ENCODE measurements at regions not wholly inside any gene's neighbourhood (a gene's known extent, or its start where the extent isn't known, plus 50 kb on each side); places are given as distances from the start of the nearest gene placed in this dataset.

DNA sequence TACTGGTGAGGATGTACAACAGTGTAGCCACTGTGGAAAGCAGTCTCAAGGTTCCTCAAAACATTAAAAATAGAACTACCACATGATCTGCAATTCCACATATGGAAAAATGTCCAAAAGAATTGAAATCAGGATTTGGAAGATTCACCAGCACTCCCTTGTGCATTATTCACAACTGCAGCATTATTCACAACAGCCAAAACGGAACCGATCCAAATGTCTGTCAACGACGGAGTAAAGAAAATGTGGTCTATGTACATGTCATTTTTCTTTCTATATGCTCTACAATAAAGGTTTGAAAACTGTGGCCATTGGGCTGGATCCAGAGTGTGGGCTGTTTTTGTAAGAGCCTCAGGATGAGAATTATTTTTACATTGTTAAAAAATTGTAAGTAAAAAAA, 1206.1 kb upstream of the CELF2 start:
- Histone ChIP-seq H3K9me2 (replicated peaks; ENCODE audit: insufficient read depth, low read length) (no peaks in the 10 kb centered on the region), H3K36me3 (ENCODE audit: low read length) (no peaks in the 10 kb centered on the region), H3K79me2 (ENCODE audit: insufficient read depth, low read length) (no peaks in the 10 kb centered on the region), H3K9me3 (ENCODE audit: insufficient read depth, low read length) (no peaks in the 10 kb centered on the region), H3K4me3 (ENCODE audit: insufficient read depth, low read length, poor library complexity, severe bottlenecking) (no peak overlapping the region), H4K20me1 (ENCODE audit: low read depth, low read length) (no peaks in the 10 kb centered on the region), H3K27ac (ENCODE audit: low read depth, low read length) (no peak overlapping the region), H3K4me2 (ENCODE audit: low read depth, low read length, poor library complexity, severe bottlenecking) (no peak overlapping the region), H3K9ac (ENCODE audit: low read length) (no peak overlapping the region), H3F3A (ENCODE audit: insufficient read depth) (no peaks in the 10 kb centered on the region), H3K27me3 (ENCODE audit: low read length) (no peaks in the 10 kb centered on the region), H2AFZ (ENCODE audit: low read depth, low read length, severe bottlenecking) (no peak overlapping the region)
- TF ChIP-seq EZH2phosphoT487 (conservative IDR thresholded peaks at IDR 0.05; ENCODE audit: low read length), result no peak
- TF ChIP-seq, protein P1, sequence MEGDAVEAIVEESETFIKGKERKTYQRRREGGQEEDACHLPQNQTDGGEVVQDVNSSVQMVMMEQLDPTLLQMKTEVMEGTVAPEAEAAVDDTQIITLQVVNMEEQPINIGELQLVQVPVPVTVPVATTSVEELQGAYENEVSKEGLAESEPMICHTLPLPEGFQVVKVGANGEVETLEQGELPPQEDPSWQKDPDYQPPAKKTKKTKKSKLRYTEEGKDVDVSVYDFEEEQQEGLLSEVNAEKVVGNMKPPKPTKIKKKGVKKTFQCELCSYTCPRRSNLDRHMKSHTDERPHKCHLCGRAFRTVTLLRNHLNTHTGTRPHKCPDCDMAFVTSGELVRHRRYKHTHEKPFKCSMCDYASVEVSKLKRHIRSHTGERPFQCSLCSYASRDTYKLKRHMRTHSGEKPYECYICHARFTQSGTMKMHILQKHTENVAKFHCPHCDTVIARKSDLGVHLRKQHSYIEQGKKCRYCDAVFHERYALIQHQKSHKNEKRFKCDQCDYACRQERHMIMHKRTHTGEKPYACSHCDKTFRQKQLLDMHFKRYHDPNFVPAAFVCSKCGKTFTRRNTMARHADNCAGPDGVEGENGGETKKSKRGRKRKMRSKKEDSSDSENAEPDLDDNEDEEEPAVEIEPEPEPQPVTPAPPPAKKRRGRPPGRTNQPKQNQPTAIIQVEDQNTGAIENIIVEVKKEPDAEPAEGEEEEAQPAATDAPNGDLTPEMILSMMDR (IDR thresholded peaks at IDR 0.05; ENCODE audit: insufficient read depth, low read length, poor library complexity, severe bottlenecking), result no peak

DNA sequence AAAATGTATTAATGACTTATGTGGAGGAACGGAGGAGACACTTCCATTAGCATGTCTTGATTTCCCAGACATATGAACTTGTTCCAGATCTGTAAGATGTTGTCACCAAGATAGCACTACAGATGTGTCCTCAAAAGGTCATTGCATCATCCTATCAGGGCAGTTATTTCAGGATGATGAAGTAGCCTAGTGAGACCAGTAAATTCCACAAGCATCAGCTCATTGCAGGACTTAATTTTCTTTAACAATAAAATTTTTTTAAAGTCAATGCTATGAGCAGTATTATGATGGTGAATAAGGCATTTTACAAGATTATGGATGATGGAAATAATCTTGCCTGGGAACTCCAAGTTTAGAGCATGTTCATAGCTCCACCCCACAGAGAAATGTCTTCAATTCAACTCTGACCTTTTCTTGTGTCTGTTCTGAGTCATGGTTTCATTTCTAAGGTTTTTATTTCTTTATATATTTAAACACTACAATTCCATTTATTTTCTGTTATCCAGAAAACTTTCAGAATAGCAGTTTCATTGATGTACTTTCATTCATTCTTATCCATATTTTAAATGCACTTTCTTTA, 1203.3 kb upstream of the CELF2 start:
- Histone ChIP-seq H3K4me2 (ENCODE audit: low read depth, low read length, poor library complexity, severe bottlenecking) (no peak overlapping the region), H4K20me1 (ENCODE audit: low read depth, low read length) (no peaks in the 10 kb centered on the region), H3K9me3 (ENCODE audit: insufficient read depth, low read length) (no peaks in the 10 kb centered on the region), H3K79me2 (ENCODE audit: insufficient read depth, low read length) (no peaks in the 10 kb centered on the region), H3K36me3 (ENCODE audit: low read length) (no peaks in the 10 kb centered on the region), H3K27ac (ENCODE audit: low read depth, low read length) (no peak overlapping the region), H3F3A (ENCODE audit: insufficient read depth) (no peaks in the 10 kb centered on the region), H3K4me3 (ENCODE audit: insufficient read depth, low read length, poor library complexity, severe bottlenecking) (no peak overlapping the region), H2AFZ (ENCODE audit: low read depth, low read length, severe bottlenecking) (no peak overlapping the region), H3K9ac (ENCODE audit: low read length) (no peak overlapping the region), H3K9me2 (replicated peaks; ENCODE audit: insufficient read depth, low read length) (no peaks in the 10 kb centered on the region), H3K27me3 (ENCODE audit: low read length) (no peaks in the 10 kb centered on the region)
- TF ChIP-seq EZH2phosphoT487 (conservative IDR thresholded peaks at IDR 0.05; ENCODE audit: low read length), result no peak
- TF ChIP-seq, protein P1 (IDR thresholded peaks at IDR 0.05; ENCODE audit: insufficient read depth, low read length, poor library complexity, severe bottlenecking), result no peak

DNA sequence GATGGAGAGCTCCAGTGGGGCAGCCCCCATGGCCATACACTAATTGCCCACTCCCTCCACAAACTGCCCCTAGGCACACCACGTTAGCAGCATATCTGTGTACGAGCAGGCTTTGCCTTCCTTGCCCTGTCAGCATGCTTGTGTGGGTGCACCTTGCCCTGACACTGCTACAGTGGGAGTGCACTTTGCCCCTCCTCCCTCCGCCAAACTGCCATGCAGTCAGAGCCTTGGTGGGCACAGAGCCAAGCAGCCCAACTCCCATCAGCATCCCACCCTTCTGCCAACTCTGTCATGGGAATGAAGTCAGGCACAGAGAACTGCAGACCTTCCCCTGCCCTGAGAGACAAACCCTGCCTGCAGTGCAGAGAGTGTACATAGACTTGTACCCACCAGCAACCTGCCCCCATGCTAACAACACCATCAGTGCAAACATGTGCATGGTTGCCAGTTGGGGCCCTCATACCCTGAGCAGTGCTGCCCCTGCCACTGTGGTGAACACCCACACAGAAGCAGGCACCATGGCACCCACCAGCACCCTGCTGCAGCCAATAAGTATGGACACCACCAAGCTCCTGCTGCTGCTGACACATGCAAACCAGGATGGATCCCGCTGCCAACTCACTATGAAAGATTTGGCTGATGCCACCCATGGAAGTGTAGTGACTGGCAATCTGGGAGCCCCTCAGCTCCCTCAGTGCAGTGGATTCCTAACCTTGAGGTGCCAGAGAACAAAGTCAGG, 1197.7 kb upstream of the CELF2 start:
- TF ChIP-seq, protein P1 (IDR thresholded peaks at IDR 0.05; ENCODE audit: insufficient read depth, low read length, poor library complexity, severe bottlenecking), result no peak
- no peak for TF ChIP-seq EZH2phosphoT487 (conservative IDR thresholded peaks at IDR 0.05; ENCODE audit: low read length)
- Histone ChIP-seq H3K4me2 (ENCODE audit: low read depth, low read length, poor library complexity, severe bottlenecking) (no peak overlapping the region), H4K20me1 (ENCODE audit: low read depth, low read length) (no peaks in the 10 kb centered on the region), H3K27ac (ENCODE audit: low read depth, low read length) (no peak overlapping the region), H3K4me3 (ENCODE audit: insufficient read depth, low read length, poor library complexity, severe bottlenecking) (no peak overlapping the region), H3K9ac (ENCODE audit: low read length) (no peak overlapping the region), H3K9me3 (ENCODE audit: insufficient read depth, low read length) (no peaks in the 10 kb centered on the region), H3K79me2 (ENCODE audit: insufficient read depth, low read length) (no peaks in the 10 kb centered on the region), H3F3A (ENCODE audit: insufficient read depth) (no peaks in the 10 kb centered on the region), H3K36me3 (ENCODE audit: low read length) (no peaks in the 10 kb centered on the region), H2AFZ (ENCODE audit: low read depth, low read length, severe bottlenecking) (no peak overlapping the region), H3K9me2 (replicated peaks; ENCODE audit: insufficient read depth, low read length) (no peaks in the 10 kb centered on the region), H3K27me3 (ENCODE audit: low read length) (no peaks in the 10 kb centered on the region)
